Cerebellar nuclear complex (tissue), 1 donor: ENCODE measurements at regions not wholly inside any gene's neighbourhood (a gene's known extent, or its start where the extent isn't known, plus 50 kb on each side); places are given as distances from the start of the nearest gene placed in this dataset.
"Not testable (repeated sequence)": the region's sequence is repeated elsewhere in the genome, so short reads cannot be mapped to it uniquely, and the experiment has no call there.

ENCODE experiments used
- DNase-seq, 2 experiments: peaks; one replicate each; lab custom pipeline; 2025; lab: John Stamatoyannopoulos, UW

DNA sequence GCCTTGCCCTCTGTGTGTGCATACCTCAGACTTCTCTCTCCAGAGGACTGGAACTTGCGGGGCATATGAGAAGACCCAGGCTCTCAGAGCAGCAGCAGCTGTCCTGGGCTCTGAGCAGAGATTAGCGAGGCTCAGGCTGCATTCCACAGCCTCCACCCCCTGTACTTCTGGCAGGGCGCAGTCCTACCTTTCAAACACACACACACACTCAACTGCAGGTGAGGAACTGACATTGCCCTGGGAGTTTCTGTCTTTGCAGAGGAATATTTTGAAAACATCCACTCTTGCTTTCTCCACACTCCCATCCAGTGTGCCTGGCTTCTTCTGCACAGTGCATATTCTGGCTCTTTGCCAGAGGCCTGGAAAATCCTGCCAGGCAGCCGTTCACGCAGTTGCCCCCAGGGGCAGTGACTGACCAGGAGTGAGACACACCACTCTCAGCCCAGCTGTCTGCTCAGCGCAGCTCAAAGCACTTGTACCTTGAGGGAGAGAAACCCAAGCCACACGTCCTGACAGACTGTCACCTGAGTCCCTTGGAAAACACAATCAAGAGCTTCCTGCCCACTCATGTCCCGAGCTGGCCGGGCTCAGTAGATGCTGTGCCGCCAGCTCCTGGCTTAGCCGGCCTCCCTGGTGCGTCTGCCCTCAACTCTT, 460.8 kb downstream of the RNF144A start:
- no peak for DNase-seq

DNA sequence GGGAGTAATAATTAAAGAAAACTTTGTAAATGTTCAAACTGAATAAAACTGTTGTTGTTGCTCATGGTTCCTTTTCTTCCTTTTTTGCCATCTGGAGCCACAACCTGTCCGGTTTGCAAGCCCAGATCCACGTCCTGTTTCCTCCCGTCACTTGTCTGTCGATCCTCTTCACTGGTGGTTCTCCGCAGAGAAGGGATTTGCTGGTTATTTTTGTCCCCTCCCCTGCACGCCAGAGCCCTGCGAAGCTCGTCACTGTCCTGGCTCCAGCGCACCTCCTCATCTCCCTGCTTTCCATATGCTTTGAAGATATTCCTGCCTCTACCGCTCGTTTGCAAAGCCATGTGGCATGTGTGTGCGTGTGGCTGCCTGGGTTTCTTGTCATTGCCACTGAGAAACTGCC, 461.4 kb downstream of the RNF144A start:
- DNase-seq = peak; percentile 79 to 90

- no peak for DNase-seq
Measured at GRCh38 chr2:7379799-7380198, 462.6 kb downstream of the RNF144A start.

- no peak for DNase-seq
Measured at GRCh38 chr2:7384773-7385349, 467.6 kb downstream of the RNF144A start.

GRCh38 chr2:7390311-7390710, 473.1 kb downstream of the RNF144A start:
- not testable (repeated sequence) for DNase-seq

GRCh38 chr2:7392076-7392787, 475.0 kb downstream of the RNF144A start:
- no peak for DNase-seq

- DNase-seq = no peak
Measured at GRCh38 chr2:7394195-7394594, 477.0 kb downstream of the RNF144A start.

DNA sequence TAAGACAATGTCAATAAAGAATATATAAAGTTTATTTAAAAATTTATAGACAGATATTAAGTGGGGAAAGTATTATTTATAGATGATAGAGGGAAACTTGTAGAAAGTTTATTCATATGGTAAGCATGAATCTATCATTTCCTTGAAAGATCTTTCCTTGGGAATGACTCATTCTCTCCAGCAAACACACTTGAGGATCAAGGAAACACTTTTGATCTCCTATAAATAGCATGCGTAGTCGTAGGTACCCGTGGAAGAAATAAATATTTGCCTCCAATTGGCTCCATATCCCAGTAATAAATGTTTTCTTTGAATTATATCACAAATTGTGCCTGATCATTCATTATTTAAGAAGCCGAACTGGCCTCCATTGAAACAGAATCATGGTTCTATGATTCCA, 483.4 kb downstream of the RNF144A start:
- DNase-seq = no peak

DNA sequence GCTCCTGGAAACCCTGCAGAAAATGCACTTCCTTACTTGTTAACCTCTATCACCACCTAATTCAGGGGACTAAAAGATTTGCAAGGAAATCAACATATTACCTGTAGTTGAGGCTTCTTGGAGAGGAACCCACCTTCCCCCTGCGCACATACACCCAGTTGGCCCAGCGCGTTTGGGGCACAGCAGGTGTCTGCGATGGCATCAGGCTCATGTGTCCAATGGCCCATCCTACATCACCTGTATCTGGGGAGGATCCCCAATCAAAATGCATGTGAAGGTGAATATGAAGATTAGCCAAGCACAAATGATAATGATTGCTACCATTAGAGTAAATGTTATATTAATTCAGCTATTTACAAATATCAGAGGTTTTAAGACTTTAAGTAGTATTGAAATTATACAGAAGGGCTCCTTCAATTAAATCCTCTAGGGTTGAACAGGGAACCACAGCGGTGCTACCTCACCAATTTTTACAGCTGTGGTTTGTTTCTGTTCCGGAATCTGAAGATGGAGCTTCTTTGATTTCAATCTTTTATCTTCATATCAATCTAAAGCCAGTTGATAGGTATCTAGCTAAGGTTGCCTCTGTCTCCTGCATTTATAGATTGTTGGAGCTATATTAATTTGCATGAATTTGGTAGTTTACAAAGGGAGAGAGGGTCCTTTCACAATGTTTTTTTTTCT, 486.0 kb downstream of the RNF144A start:
- DNase-seq = no peak

DNA sequence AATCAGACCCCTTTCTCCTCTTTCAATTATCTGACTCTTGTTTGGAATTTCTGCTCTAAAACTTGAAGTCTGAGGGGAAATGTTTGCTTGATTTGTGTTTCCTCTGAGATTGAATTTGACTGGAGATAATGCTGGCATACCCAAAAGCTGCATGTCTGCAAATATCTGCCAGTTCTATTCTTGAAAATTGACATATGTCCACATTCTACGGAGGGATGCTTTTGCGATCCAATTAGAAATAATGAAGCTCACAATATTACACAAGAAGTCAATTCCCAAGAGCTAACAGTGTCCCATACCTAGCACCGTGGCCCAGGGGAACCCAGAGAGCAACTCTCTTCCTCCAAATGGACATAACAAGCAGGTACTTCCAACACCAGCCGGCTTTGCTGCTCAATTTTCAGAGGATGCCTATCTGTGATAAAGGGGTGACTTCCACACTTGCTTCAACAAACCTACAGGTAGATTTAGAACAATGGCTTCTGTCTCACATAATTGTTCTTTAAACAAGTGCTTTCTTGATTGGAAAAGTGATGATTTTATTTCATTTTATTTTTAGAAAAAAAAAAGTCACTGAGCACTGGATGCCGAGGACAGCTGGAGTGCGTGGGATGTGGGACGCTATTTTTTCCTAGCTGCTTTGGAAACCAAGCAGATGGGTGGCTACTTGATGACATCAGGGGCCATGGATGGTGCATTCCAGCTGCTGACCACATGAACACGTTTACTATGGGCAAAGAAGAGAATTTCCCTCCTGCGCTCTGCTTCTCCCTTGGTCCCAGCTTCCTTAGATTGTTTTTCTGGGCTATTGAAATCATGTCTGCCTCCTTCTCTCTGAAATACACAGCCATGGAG, 488.9 kb downstream of the RNF144A start:
- no peak for DNase-seq

GRCh38 chr2:7407001-7407400, 489.8 kb downstream of the RNF144A start:
- no peak for DNase-seq

DNA sequence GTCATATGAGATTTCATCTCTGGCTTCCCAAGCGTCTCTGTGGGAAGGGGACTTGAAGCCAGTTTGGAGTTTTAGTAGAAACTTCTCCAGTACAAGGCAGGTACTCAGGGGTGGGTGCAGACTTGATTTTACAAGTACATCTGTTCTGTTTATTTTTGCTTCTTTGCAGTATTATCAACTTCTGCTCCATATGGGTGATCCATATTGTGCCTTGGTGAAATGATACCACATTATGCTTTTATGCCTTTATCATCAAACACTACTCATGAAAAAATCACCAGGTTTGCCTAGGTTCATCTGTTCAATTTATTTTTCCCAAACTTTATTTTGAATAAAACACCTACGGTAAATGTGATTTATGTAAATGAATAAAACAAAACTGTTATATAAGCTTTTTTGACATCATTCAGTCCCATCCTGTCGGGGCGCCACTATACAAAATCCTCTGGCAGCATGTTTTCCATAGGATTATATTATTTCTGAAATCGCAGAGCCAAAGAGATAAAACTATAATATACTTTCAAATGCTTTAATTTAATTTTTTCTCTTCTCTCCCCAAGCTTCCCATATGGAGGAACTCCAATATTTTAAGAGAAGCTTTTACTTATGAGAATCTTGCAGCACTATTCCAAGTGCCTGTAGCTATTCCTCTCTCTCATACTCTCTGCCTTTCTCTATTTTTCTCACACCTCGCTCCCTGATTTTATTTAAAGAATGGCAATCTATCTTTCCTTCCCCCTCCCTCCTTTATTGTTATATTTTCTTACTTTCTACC, 490.9 kb downstream of the RNF144A start:
- no peak for DNase-seq

DNA sequence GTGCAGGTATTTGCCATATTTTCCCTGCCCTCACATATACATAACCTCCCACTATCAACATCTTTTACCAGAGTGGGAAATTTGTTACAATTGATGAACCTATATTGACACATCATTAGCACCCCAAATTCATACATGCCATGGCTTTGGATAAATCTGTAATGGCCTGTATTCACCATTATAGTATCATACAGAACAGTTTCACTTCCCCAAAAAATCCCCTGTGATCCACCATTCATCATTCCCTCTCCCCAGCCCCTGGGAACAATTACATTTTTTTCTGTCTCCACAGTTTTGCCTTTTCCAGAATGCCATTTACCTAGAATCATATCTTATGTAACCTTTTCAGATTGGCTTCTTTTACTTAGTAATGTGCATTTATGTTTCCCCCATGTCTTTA, 494.5 kb downstream of the RNF144A start:
- DNase-seq = no peak

DNA sequence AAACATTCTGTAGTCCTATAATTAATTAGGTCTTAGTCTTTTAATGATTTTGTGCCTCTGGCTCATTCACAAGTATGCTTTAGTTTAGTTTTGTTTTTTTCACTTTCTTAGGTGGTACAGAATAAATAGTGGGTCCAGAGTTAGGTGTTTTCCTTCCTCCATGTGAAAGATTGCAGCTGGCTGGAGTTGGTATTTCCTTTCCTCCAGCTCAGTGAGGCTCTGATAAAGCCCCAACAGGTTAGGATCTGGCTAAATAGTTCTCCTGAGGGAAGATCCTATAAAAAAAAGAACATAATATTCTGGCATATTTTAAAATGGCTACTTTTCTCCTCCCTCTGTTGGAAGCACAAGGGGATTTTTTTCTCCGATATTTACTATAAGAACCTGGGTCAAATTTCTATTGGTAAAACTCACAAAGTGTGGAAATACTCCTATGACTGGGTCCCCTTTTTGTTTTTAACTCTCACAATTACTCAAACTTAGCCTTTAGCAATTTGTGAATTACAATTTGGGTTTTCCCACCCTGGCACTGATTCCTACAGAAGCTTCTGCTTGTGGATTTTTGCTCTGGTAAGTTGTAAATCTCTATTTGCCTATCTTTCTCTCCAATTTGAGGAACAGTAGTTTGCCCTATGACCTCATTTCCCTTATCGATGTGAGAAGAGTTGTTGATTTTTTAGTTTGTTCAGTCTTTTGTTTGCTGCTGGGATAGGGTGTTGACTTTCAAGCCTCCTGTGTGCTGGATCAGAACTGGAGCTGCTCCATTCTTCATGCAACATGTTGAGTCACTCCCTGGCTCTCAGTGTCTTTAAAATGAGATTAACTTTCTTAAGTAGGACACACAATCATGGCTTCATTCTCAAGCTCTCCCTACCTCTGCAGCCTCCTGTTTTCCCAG, 500.9 kb downstream of the RNF144A start:
- no peak for DNase-seq

GRCh38 chr2:7419186-7419585, 502.0 kb downstream of the RNF144A start:
- DNase-seq = no peak

DNA sequence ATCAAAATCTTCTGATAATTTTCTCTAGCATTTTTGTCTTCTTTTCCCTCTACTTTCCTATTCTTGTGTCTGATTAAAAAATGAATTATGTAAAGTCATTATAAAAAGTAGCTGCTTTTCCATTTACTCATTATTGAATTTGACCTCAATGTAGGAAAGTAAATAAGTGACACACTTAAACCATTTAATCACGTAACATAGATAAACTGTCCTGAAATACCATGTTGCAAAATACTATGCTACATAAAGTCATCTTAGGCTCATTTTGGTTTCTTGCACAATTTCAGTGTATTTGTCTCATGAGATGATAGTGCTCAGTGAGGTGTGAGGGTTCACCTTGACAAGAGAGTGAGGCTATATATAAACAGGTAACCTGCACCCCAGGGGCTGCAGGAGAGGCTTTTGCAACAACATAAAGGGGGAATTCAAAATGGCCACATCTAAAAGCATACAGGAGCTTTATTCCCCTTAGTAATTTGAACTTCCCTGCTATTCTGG, 502.7 kb downstream of the RNF144A start:
- DNase-seq = no peak

DNA sequence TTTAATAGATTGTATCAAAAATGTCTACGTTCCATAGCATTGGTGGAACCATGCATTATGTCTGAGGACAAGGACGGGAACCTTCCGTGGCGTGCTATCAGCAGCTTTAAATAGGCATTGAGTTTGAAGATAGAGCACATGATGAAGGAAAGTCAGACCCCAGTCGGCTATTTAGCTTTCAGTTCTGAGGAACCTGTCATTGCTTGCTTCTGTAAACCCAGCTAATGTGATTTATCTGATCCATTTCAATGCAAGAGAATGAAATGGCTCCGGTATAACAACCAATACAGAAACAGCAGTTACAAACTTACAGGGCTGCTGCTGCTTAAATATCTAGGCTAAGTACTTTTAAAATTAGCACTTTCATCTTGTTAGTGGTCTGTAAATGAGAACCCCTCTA, 503.3 kb downstream of the RNF144A start:
- DNase-seq = no peak

- peak in 1 of 2 experiments; percentile 49 for DNase-seq
Measured at GRCh38 chr2:7424481-7424880, 507.3 kb downstream of the RNF144A start.

- no peak for DNase-seq
Measured at GRCh38 chr2:7427293-7428060, 510.3 kb downstream of the RNF144A start.
